Panc1 (cell line): ENCODE measurements at regions not wholly inside any gene's neighbourhood (a gene's known extent, or its start where the extent isn't known, plus 50 kb on each side); places are given as distances from the start of the nearest gene placed in this dataset.
"Not testable (repeated sequence)": the region's sequence is repeated elsewhere in the genome, so short reads cannot be mapped to it uniquely, and the experiment has no call there.

Experiments used
- ATAC-seq: fragments of 200-7000 bp; cut with Tn5 transposase; 2 replicates; pipeline ENCODE4 v1.9.1; 2020; ENCODE audit warnings: mild to moderate bottlenecking, moderate library complexity
- BruUV-seq: library from RNA; stranded (reverse); fragments of 400-500 nt; replicated peaks from 2 replicates; lab custom pipeline; 2021; lab: Mats Ljungman, UMichigan
- CTCF ChIA-PET: fragments of 300-600 bp; sonication (Branson Sonifier 250); formaldehyde crosslinking; loops from one replicate; lab custom pipeline; 2022; ENCODE audit warnings: antibody characterized with exemption; lab: Charles Lee
- POLR2A ChIA-PET: fragments of 300-600 bp; sonication (Branson Sonifier 250); formaldehyde crosslinking; loops from one replicate; lab custom pipeline; 2022; ENCODE audit warnings: antibody characterized with exemption; lab: Charles Lee
- DNase-seq: peaks from one replicate; pipeline ENCODE4 v3.0.0-alpha.2; 2010; ENCODE audit warnings: low read depth, low spot score
- H3K27ac ChIP-seq: 2 replicates; pipeline ENCODE4 v1.5.1; 2011; ENCODE audit warnings: mild to moderate bottlenecking, low read length, inconsistent platforms
- H3K27me3 ChIP-seq: fragments of 200-500 bp; sonication (Bioruptor generic); 2 replicates; pipeline ENCODE4 v1.6.0; 2014; ENCODE audit warnings: low read length, inconsistent platforms; ENCODE audit not compliant: control insufficient read depth, insufficient read depth
- H3K36me3 ChIP-seq: fragments of 200-500 bp; sonication (Bioruptor generic); 2 replicates; pipeline ENCODE4 v1.5.1; 2014; ENCODE audit warnings: inconsistent platforms, mild to moderate bottlenecking, low read length, moderate library complexity; ENCODE audit not compliant: control insufficient read depth, insufficient read depth
- H3K4me1 ChIP-seq: 2 replicates; pipeline ENCODE4 v1.5.1; 2011; ENCODE audit warnings: inconsistent platforms, mild to moderate bottlenecking, low read length, moderate library complexity; ENCODE audit not compliant: control insufficient read depth, insufficient read depth
- H3K4me3 ChIP-seq, 2 experiments: 2 replicates each; pipeline ENCODE4 v1.5.1; 2011 to 2012; ENCODE audit warnings: low read depth in 2 of 2, low read length in 2 of 2, mild to moderate bottlenecking in 2 of 2, inconsistent platforms in 1 of 2, moderate library complexity in 1 of 2
- H3K9me3 ChIP-seq: fragments of 200-500 bp; sonication (Bioruptor generic); 2 replicates; pipeline ENCODE4 v1.5.1; 2014; ENCODE audit warnings: low read depth, mild to moderate bottlenecking, inconsistent platforms, low read length, moderate library complexity; ENCODE audit not compliant: control insufficient read depth, insufficient read depth
- in situ Hi-C: cut with HindIII; loops from 2 replicates; pipeline ENCODE4 v1.10.0; 2016; ENCODE audit warnings: low sequenced_read_pairs, low pct_unique_long_range_greater_than_20kb
- intact Hi-C: fragments of 100-400 bp; cut with micrococcal nuclease; formaldehyde crosslinking; loops from one replicate; pipeline ENCODE4 v1.10.0; 2022; ENCODE audit not compliant: unreplicated experiment

DNA sequence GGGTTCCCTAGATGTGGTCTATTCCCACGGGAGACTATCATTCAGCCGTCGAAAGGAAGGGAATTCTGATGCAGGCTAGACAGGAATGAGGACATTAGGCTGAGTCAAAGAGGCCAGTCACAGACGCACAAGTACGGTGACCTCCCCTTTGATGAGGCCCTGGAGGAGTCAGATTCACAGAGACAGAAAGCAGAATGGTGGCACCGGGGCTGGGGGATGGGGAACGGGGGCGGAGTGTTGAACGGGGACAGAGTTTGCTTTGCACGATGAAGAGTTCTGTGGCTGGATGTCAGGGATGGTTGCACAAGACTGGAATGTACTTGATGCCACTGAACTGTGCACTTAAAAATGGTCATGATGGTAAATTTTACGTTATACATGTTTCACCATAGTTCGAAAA lies 3983.1 kb upstream of the TPTE start:
- in situ Hi-C loops, intact Hi-C loops, CTCF ChIA-PET: not testable (repeated sequence)

DNA sequence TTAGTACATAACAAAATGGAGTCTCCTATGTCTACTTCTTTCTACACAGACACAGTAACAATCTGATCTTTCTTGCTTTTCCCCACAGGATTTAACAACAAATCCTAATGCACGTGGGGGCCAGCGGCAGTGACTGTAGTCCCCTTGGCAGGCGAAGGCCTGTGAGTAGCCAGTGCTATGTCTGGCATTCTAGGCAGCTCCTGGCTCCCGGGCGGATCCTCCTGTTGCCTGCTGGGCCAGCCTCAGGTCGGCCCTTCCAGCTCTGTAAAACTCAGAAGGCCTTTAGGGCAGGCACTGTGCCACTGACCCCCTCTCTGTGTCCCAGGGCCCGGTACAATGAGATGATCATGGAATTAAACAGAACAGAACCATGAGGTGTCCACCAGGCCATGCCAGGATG lies 3981.7 kb upstream of the TPTE start:
- CTCF ChIA-PET, intact Hi-C loops, H3K4me3 ChIP-seq, H3K4me1 ChIP-seq, H3K9me3 ChIP-seq, DNase-seq, POLR2A ChIA-PET, H3K27me3 ChIP-seq, H3K27ac ChIP-seq, H3K36me3 ChIP-seq, in situ Hi-C loops, ATAC-seq, BruUV-seq: not testable (repeated sequence)

More for the DNA sequence above, 3983.1 kb upstream of the TPTE start:
- H3K9me3 ChIP-seq, POLR2A ChIA-PET, H3K36me3 ChIP-seq, H3K4me1 ChIP-seq, H3K4me3 ChIP-seq, ATAC-seq, DNase-seq, H3K27ac ChIP-seq, H3K27me3 ChIP-seq, BruUV-seq: not testable (repeated sequence)

DNA sequence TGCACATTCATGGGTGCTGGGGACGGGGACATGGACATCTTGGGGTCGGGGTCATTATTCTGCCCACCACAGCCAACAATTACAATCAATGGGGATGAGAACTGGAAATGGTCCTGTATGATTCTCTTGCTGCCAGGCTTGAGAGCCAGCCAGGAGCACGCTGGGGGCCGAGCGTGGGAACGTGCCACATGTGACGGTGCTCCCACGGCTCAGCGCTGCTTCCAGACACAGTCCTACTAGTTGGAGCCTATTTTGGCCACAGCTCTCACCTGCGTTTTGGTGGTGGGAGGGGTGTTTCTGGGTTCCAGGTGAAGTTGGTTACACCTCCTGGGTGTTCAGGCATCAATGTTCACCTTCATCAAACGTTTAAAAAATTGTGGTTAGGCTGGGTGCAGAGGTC lies 3980.3 kb upstream of the TPTE start:
- CTCF ChIA-PET, in situ Hi-C loops, H3K4me3 ChIP-seq, H3K27me3 ChIP-seq, H3K36me3 ChIP-seq, BruUV-seq, H3K27ac ChIP-seq, intact Hi-C loops, POLR2A ChIA-PET, ATAC-seq, DNase-seq, H3K9me3 ChIP-seq, H3K4me1 ChIP-seq: not testable (repeated sequence)

DNA sequence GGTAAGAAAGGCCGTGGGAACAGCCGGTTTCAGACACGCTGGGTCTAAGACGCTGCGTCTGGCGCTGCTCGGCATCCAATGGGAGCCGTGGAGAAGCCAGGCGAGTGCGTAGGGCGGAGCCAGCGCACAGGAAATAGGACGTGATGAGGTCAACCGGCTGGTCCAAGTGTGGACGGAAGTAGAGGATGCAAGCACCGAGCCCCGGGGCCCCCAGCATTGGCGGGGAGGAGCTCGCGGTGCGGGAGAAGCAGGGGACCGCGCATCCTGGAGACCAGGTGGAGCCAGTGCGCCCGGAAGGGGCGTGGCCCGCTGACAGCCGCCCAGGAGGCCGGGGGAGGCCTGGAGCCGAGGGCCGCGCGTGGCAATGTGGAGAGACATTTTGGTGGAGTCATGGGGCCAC lies 3976.1 kb upstream of the TPTE start:
- ATAC-seq, H3K27ac ChIP-seq, POLR2A ChIA-PET, H3K4me1 ChIP-seq, CTCF ChIA-PET, in situ Hi-C loops, DNase-seq, H3K27me3 ChIP-seq, H3K4me3 ChIP-seq, H3K36me3 ChIP-seq, H3K9me3 ChIP-seq, BruUV-seq, intact Hi-C loops: not testable (repeated sequence)

DNA sequence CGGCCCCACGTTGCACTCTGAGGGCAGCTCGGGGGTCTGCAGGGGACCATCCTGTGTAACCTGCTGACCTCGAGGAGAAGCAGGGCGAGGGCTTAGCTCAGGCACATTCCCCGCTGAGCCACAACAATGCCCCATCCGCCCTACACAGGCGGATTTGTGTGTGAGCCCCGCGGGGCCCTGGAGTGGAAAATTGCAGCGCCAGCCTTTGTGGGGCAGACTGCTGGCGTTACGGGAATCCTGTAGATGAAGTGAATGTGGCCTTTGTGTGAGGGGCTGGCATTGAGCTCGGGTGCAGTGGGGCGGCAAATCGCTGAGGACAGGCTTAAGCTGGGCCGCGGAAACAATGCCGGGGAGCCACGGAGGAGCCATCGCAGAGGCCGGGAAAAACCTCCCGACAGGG lies 3970.3 kb upstream of the TPTE start:
- BruUV-seq, POLR2A ChIA-PET, H3K4me3 ChIP-seq, H3K4me1 ChIP-seq, H3K9me3 ChIP-seq, in situ Hi-C loops, H3K27me3 ChIP-seq, CTCF ChIA-PET, H3K36me3 ChIP-seq, H3K27ac ChIP-seq, intact Hi-C loops, DNase-seq: not testable (repeated sequence)
- ATAC-seq = peak; percentile 14; the same call in 1 of the 2 replicates

DNA sequence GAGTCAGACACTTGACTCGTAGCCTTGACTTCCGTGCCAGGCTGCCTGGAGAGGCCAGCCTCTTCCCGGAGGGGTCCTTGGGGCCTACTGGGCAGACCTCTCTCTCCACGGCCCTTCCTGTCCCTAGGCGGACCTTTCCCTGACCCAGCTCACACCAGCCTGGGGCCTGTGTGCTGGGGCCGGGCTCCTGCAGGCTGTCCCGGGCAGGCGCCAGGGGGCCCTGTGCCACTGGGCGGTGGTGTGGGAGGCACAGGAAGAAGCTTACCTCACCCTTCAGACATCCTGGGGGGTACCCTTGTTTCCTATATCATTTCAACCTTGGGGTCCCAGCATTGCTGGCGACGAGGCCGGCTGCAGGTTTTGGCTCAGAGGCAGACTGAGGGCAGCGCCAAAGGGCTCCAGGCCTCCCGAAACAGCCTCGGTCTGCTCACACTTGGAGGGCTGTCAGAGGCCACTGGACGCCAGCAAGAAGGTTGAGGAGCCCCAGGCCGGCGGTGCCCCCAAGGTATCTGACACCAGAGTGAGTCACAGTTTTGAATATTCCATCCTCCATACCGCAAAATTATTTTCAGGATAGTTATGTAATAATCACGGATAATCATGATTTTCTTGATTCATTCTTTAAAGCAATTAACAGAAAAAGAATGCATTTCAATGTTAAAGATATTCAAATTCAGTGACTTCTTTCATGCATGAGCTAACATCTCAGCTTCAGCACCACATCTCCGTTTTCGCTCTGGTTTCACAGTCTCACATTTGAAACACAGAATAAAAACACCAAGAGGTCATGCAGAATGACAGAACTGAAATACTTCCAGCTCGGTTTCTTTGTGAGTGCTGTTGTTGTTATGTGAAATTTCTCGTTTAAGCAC lies 3967.6 kb upstream of the TPTE start:
- H3K27me3 ChIP-seq = not testable (repeated sequence)

DNA sequence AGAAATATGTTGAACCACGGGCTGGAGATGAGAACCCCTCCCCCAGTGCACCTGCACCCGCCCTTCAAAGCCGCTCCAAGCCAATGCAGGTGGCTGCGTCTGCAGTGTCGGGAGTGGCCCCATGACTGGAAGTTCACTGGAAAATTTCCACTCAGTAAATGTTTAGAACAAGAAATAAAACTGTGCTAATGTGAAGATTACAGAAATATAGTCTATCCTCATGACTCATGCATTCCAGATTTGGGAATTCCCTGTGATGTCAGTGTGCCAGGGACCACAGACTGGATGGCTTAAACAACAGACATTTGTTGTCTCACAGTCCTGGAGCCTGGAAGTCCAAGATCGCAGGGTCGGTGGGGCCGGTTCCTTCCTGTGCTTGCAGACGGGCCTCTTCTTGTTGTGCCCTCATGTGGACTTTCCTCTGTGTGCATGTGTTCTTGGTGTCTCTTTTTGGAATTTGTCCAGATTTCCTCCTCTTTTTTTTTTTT lies 3967.0 kb upstream of the TPTE start:
- H3K4me3 ChIP-seq, in situ Hi-C loops, DNase-seq, POLR2A ChIA-PET, H3K4me1 ChIP-seq, BruUV-seq, intact Hi-C loops, H3K27ac ChIP-seq, H3K9me3 ChIP-seq, H3K27me3 ChIP-seq, H3K36me3 ChIP-seq, CTCF ChIA-PET: not testable (repeated sequence)
- ATAC-seq = peak; percentile 75

More for the DNA sequence above, 3967.6 kb upstream of the TPTE start:
- in situ Hi-C loops, H3K27ac ChIP-seq, H3K9me3 ChIP-seq, BruUV-seq, H3K36me3 ChIP-seq, intact Hi-C loops, CTCF ChIA-PET, POLR2A ChIA-PET, H3K4me1 ChIP-seq, H3K4me3 ChIP-seq, DNase-seq: not testable (repeated sequence)
- peak; percentile 87 for ATAC-seq
